K562 (cell line): ENCODE measurements at regions not wholly inside any gene's neighbourhood (a gene's known extent, or its start where the extent isn't known, plus 50 kb on each side); places are given as distances from the start of the nearest gene placed in this dataset.

Experiments used
- ATAC-seq: fragments of 200-7000 bp; cut with Tn5 transposase; 3 replicates; pipeline ENCODE4 v1.9.1; 2020; ENCODE audit warnings: moderate library complexity
- BruUV-seq: library from RNA; stranded (reverse); fragments of 400-500 nt; replicated peaks from 2 replicates; lab custom pipeline; 2021; lab: Mats Ljungman, UMichigan
- CTCF ChIA-PET: fragments of 300-600 bp; formaldehyde crosslinking; extraction: SDS; loops from one replicate; lab custom pipeline; 2021; ENCODE audit warnings: low intra/inter-chr PET ratio; lab: Yijun Ruan, JAX
- POLR2A ChIA-PET: fragments of 300-600, 350-650 bp; sonication (Branson Sonifier 250); formaldehyde crosslinking; extraction: SDS; loops from one replicate; lab custom pipeline; 2021; ENCODE audit warnings: antibody characterized with exemption, inconsistent platforms; lab: Yijun Ruan, JAX
- DNase-seq, 4 experiments: peaks; one replicate each; pipeline versions ENCODE4 v3.0.0 to v3.0.0-alpha.2; 2011 to 2018; ENCODE audit warnings: low spot score in 3 of 4, mixed read lengths in 3 of 4; ENCODE audit errors: extremely low read depth in 1 of 4
- FAIRE-seq: peaks from 2 replicates; lab custom pipeline; 2011; peaks lifted over from hg19 to GRCh38; lab: Jason Lieb, UNC
- H2AFZ ChIP-seq: 2 replicates; pipeline ENCODE4 v1.6.0; 2011; ENCODE audit warnings: low read depth, low read length, control low read depth, inconsistent platforms
- H3K27ac ChIP-seq: fragments of 200-600 bp; 3 replicates; pipeline ENCODE4 v1.8.0; 2011; ENCODE audit warnings: low read depth, mild to moderate bottlenecking, control low read depth, inconsistent platforms, low read length, moderate library complexity, mixed read lengths; ENCODE audit errors: extremely low read depth
- H3K27me3 ChIP-seq, 2 experiments: fragments of 300-600 bp in 1 of 2; 2 replicates in 1 of 2; 3 replicates in 1 of 2; pipeline versions ENCODE4 v1.6.0 to v1.8.0; 2011; ENCODE audit warnings: inconsistent platforms in 2 of 2, low read length in 2 of 2, mild to moderate bottlenecking in 1 of 2, mixed read lengths in 1 of 2, moderate library complexity in 1 of 2; ENCODE audit not compliant: control insufficient read depth in 2 of 2, insufficient read depth in 2 of 2
- H3K36me3 ChIP-seq: fragments of 300-600 bp; 3 replicates; pipeline ENCODE4 v1.8.0; 2011; ENCODE audit warnings: mild to moderate bottlenecking, low read length, inconsistent platforms; ENCODE audit not compliant: control insufficient read depth, insufficient read depth
- H3K4me1 ChIP-seq, 2 experiments: fragments of 200-600 bp in 1 of 2; replicated peaks in 1 of 2; 2 replicates in 1 of 2; 3 replicates in 1 of 2; pipeline versions ENCODE4 v1.5.1 to v1.8.0; 2011; ENCODE audit warnings: inconsistent platforms in 2 of 2, low read length in 2 of 2, mild to moderate bottlenecking in 1 of 2, mixed read lengths in 1 of 2, moderate library complexity in 1 of 2; ENCODE audit not compliant: control insufficient read depth in 2 of 2, insufficient read depth in 2 of 2
- H3K4me2 ChIP-seq: 2 replicates; pipeline ENCODE4 v1.6.1; 2011; ENCODE audit warnings: low read length, control low read depth, inconsistent platforms, mixed read lengths; ENCODE audit not compliant: insufficient read depth
- H3K4me3 ChIP-seq: fragments of 200-600 bp; sonication (generic), shearing (Covaris generic); 2 replicates; pipeline ENCODE4 v1.5.1; 2016; ENCODE audit warnings: control low read depth, inconsistent platforms
- H3K79me2 ChIP-seq: fragments of 200-600 bp; 3 replicates; pipeline ENCODE4 v1.8.0; 2011; ENCODE audit warnings: low read length, inconsistent platforms; ENCODE audit not compliant: control insufficient read depth, insufficient read depth
- H3K9ac ChIP-seq, 2 experiments: 2 replicates each; pipeline versions ENCODE4 v1.6.0 to v1.6.1; 2011; ENCODE audit warnings: low read depth in 2 of 2, low read length in 2 of 2, control low read depth in 1 of 2, inconsistent platforms in 1 of 2, mild to moderate bottlenecking in 1 of 2, mixed read lengths in 1 of 2; ENCODE audit not compliant: insufficient read depth in 1 of 2
- H3K9me1 ChIP-seq: one replicate; pipeline ENCODE4 v1.6.0; 2011; ENCODE audit warnings: inconsistent platforms, mild to moderate bottlenecking, low read length, moderate library complexity; ENCODE audit not compliant: control insufficient read depth, insufficient read depth
- H3K9me3 ChIP-seq: replicated peaks from 2 replicates; pipeline ENCODE4 v1.5.1; 2011; ENCODE audit warnings: low read depth, low read length, inconsistent platforms; ENCODE audit not compliant: control insufficient read depth, insufficient read depth
- H4K20me1 ChIP-seq: replicated peaks from 2 replicates; pipeline ENCODE4 v1.6.1; 2011; ENCODE audit warnings: low read length, inconsistent platforms, mixed read lengths; ENCODE audit not compliant: control insufficient read depth, insufficient read depth
- DMBX1 ChIP-seq: fragments of 250-450 bp; sonication (Bioruptor Pico); IDR thresholded peaks from 2 replicates; pipeline ENCODE4 v1.8.0; 2022; ENCODE audit warnings: inconsistent platforms, mild to moderate bottlenecking, moderate library complexity, borderline replicate concordance
- ETS2 ChIP-seq: IDR thresholded peaks from 2 replicates; pipeline ENCODE4 v1.6.1; 2016; ENCODE audit warnings: borderline replicate concordance, missing genetic modification characterization, mild to moderate bottlenecking, moderate library complexity, missing compliant biosample characterization; ENCODE audit not compliant: poor library complexity, severe bottlenecking
- KLF10 ChIP-seq: fragments of 250-450 bp; sonication (Bioruptor Pico); IDR thresholded peaks from 2 replicates; pipeline ENCODE4 v1.6.1; 2021; ENCODE audit warnings: matching md5 sums
- KLF13 ChIP-seq: fragments of 450-650 bp; IDR thresholded peaks from 2 replicates; pipeline ENCODE4 v1.6.1; 2016; ENCODE audit warnings: missing genetic modification characterization, low read depth, mild to moderate bottlenecking, missing compliant biosample characterization, moderate library complexity, borderline replicate concordance
- MYBL2 ChIP-seq, 2 experiments: fragments of 450-650 bp in 1 of 2; sonication (generic) in 1 of 2; formaldehyde crosslinking in 1 of 2; IDR thresholded peaks; 2 replicates each; pipeline versions ENCODE4 v1.6.1 to v1.8.1; 2017 to 2022; ENCODE audit warnings: borderline replicate concordance in 1 of 2, inconsistent platforms in 1 of 2, low read depth in 1 of 2, mild to moderate bottlenecking in 1 of 2, missing genetic modification reagents in 1 of 2, moderate library complexity in 1 of 2
- NELFE ChIP-seq: IDR thresholded peaks from 2 replicates; pipeline ENCODE4 v1.6.1; 2011; ENCODE audit warnings: mild to moderate bottlenecking; ENCODE audit not compliant: insufficient read depth, insufficient read length
- SMAD2 ChIP-seq: fragments of 150-350 bp; IDR thresholded peaks from 2 replicates; pipeline ENCODE4 v1.6.1; 2014; ENCODE audit warnings: low read depth, mild to moderate bottlenecking, low read length
- SNAPC5 ChIP-seq: fragments of 250-450 bp; sonication (Bioruptor Pico); IDR thresholded peaks from 2 replicates; pipeline ENCODE4 v1.8.0; 2021; ENCODE audit warnings: moderate library complexity, mild to moderate bottlenecking, inconsistent platforms
- SREBF2 ChIP-seq: sonication (generic); formaldehyde crosslinking; IDR thresholded peaks from 2 replicates; pipeline ENCODE4 v1.4.0; 2020; ENCODE audit warnings: mild to moderate bottlenecking, missing genetic modification reagents
- SRF ChIP-seq, 2 experiments: fragments of 250-450, 450-650 bp in 1 of 2; sonication (Bioruptor Pico) in 1 of 2; sonication (generic) in 1 of 2; formaldehyde crosslinking; IDR thresholded peaks; 2 replicates each; pipeline versions ENCODE4 v1.5.0 to v1.5.1; 2020 to 2022; ENCODE audit warnings: mild to moderate bottlenecking in 1 of 2, missing genetic modification reagents in 1 of 2
- SRSF1 ChIP-seq: fragments of 200-400 bp; formaldehyde crosslinking; IDR thresholded peaks from 2 replicates; pipeline ENCODE4 v1.6.1; 2017; ENCODE audit warnings: mild to moderate bottlenecking, low read depth, low read length, moderate library complexity
- TEAD4 ChIP-seq, 2 experiments: sonication (generic) in 1 of 2; formaldehyde crosslinking in 1 of 2; IDR thresholded peaks; 2 replicates each; pipeline versions ENCODE4 v1.6.1 to v1.8.0; 2012 to 2022; ENCODE audit warnings: borderline replicate concordance in 1 of 2, inconsistent platforms in 1 of 2, low read length in 1 of 2, mild to moderate bottlenecking in 1 of 2, missing genetic modification reagents in 1 of 2
- TRIM25 ChIP-seq: fragments of 450-650 bp; IDR thresholded peaks from 2 replicates; pipeline ENCODE4 v1.7.0; 2016; ENCODE audit warnings: borderline replicate concordance
- XRCC5 ChIP-seq: fragments of 200-400 bp; formaldehyde crosslinking; IDR thresholded peaks from 2 replicates; pipeline ENCODE4 v1.6.1; 2017; ENCODE audit warnings: low read depth, mild to moderate bottlenecking, low read length
- ZNF347 ChIP-seq: fragments of 450-650 bp; formaldehyde crosslinking; IDR thresholded peaks from 2 replicates; pipeline ENCODE4 v1.4.0; 2020; ENCODE audit warnings: low read depth, mild to moderate bottlenecking, moderate library complexity
- WGBS: fragments of 100-300 bp; shearing (Covaris generic); methylation state at CpG from one replicate; pipeline ENCODE4 v1.1.6; 2016; ENCODE audit warnings: low coverage, mixed read lengths; ENCODE audit not compliant: insufficient coverage; ENCODE audit errors: missing lambda C conversion rate; 5-methylcytosine and 5-hydroxymethylcytosine counted together
- in situ Hi-C: fragments of 300-500 bp; cut with MboI; formaldehyde crosslinking; loops from 4 replicates; pipeline ENCODE4 v1.15.0; 2018; ENCODE audit warnings: inconsistent platforms, mixed read lengths
- intact Hi-C: fragments of 100-400 bp; cut with micrococcal nuclease; formaldehyde crosslinking; loops from 2 replicates; pipeline ENCODE4 v1.14.2; 2022
- TF ChIP-seq, protein P1 (sequence below): fragments of 450-650 bp; formaldehyde crosslinking; IDR thresholded peaks from 2 replicates; pipeline ENCODE4 v1.4.0; 2020; ENCODE audit warnings: mild to moderate bottlenecking, mixed read lengths

GRCh38 chr4:41857226-41857641 lies 78.0 kb upstream of the TMEM33 start:
- Histone ChIP-seq H3K27ac (no peak overlapping the region), H4K20me1 (no peaks in the 10 kb centered on the region), H3K4me1 (no peaks in the 10 kb centered on the region), H2AFZ (no peak overlapping the region), H3K4me2 (no peak overlapping the region), H3K79me2 (no peaks in the 10 kb centered on the region), H3K27me3 (peaks cover 0 to 5% of the 10 kb centered on the region in 2 experiments; a peak in 3 of 5 replicates), H3K9ac (no peak overlapping the region), H3K9me1 (no peaks in the 10 kb centered on the region), H3K36me3 (no peaks in the 10 kb centered on the region), H3K4me3 (no peak overlapping the region), H3K9me3 (no peaks in the 10 kb centered on the region)
- TF ChIP-seq SRF (CRISPR knock-in tag; IDR thresholded peaks at IDR 0.05) (no peak), ETS2 (no peak), DMBX1 (CRISPR knock-in tag) (no peak), SREBF2 (CRISPR knock-in tag) (no peak), SNAPC5 (CRISPR knock-in tag) (no peak), ZNF347 (CRISPR knock-in tag) (no peak), SMAD2 (no peak), MYBL2 (IDR thresholded peaks at IDR 0.05; ENCODE audit: low read depth) (no peak), MYBL2 (CRISPR knock-in tag; IDR thresholded peaks at IDR 0.05; ENCODE audit: borderline replicate concordance) (no peak), SRSF1 (no peak), XRCC5 (no peak), TRIM25 (no peak), TEAD4 (IDR thresholded peaks at IDR 0.05; ENCODE audit: low read length) (no peak), TEAD4 (CRISPR knock-in tag; IDR thresholded peaks at IDR 0.05; ENCODE audit: borderline replicate concordance) (no peak), NELFE (no peak), KLF10 (CRISPR knock-in tag) (no peak), KLF13 (no peak)
- TF ChIP-seq, protein P1, sequence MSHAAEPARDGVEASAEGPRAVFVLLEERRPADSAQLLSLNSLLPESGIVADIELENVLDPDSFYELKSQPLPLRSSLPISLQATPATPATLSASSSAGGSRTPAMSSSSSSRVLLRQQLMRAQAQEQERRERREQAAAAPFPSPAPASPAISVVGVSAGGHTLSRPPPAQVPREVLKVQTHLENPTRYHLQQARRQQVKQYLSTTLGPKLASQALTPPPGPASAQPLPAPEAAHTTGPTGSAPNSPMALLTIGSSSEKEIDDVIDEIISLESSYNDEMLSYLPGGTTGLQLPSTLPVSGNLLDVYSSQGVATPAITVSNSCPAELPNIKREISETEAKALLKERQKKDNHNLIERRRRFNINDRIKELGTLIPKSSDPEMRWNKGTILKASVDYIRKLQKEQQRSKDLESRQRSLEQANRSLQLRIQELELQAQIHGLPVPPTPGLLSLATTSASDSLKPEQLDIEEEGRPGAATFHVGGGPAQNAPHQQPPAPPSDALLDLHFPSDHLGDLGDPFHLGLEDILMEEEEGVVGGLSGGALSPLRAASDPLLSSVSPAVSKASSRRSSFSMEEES (CRISPR knock-in tag): no peak
- in situ Hi-C loops (no loop called here), intact Hi-C loops (no loop called here)
- ATAC-seq (no peak), DNase-seq (no peak), FAIRE-seq (no peak)
- WGBS: 0% methylated on average over 4 of the region's 4 CpGs
- ChIA-PET POLR2A (no interaction called here), CTCF (no interaction called here)
- BruUV-seq: no TSS peak
